Hematopoietic multipotent progenitor cell (in vitro differentiated cells): ENCODE measurements at regions not wholly inside any gene's neighbourhood (a gene's known extent, or its start where the extent isn't known, plus 50 kb on each side); places are given as distances from the start of the nearest gene placed in this dataset.
A peak's percentile ranks its signal among the peaks of the same experiment; 100 is the strongest.
"Not testable (repeated sequence)": the region's sequence is repeated elsewhere in the genome, so short reads cannot be mapped to it uniquely, and the experiment has no call there.

Source experiments
- DNase-seq, 3 donors: peaks; one replicate each; pipeline ENCODE4 v3.0.0-alpha.2; 2011 to 2015; ENCODE audit warnings: low read depth in 2 of 3, low spot score in 2 of 3

DNA sequence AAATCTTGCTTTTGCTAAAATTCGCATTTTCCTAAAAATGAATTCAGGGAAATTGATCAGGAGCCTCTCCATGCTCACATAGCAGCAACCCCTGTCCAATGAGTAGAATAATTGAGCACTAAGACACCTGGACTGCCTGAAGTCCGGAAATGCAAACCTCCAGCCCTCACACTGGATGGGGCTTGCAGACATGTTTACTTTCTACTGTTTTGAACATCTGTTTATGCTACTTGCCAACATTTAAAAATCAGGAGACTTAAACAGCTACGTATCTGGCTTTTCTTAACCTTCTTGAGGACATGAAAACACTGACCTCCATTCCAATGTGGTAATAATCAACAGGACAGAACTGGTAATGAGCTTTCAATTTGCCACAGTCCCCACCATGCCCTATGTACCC lies 184.4 kb downstream of the SHOX2 start:
- no peak for DNase-seq

DNA sequence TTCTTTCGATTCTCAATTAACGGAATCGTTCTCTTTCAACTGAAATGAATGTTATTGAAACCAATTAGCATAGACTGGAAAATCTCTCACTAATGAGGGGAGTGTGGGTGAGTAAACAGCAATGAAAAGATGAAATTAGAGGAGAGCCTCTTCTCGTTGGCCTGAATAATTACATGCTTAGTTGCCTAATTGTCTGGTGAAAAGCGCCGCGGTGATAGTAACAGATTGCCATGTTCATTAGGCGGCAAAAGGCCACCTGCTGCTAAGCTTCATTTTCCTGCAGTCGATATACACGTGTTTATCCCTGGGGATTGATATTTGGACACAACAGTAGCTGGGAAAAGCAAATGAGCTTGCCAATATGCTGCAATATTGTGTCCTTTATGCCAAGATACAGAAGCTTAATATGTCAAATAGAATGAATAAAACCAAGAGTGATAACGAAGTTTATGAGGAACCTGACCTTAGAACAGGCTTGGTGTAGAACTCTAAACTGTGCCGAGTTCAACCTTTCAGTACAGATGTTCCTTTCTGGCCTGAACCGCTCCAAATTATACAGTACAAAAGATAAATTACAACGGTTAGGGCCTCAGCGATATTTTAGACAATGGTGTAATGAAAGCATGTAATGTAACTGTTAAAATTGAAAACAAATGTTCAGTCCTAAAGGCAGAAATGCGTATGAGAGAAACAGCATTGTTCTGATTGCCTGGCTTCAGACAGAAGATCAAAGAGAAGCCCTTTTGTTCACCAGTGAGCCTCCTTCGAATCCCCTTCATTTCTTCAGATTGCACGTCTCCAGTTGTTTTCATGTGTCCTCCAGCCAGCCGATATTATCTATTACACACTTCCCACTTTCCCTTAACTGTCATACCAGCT lies 185.2 kb downstream of the SHOX2 start:
- no peak for DNase-seq

DNA sequence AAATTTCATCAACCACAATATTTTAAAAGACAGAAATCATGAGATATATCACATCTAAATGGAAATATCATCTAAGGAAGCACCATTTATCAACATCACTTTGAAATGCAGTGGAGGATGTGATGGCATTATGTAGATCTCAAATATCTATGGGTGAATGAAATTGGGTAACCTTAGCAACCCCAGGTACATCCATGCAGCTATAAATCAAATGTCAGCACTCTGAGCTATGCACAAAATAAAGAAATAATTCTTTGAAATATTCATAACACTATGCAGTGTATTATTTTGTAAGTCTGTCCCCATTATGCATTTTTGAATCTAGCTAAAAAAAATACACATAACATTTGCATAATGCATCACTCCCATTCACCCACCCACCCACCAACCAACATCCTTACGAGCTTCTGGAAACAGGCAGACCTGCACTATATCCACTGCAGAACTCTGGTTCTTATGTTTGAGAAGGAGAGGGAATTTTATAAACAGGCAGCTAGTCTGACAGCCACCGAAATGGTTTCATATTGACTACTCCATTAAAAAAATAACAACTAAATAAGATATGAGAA lies 186.8 kb downstream of the SHOX2 start:
- no peak for DNase-seq

DNA sequence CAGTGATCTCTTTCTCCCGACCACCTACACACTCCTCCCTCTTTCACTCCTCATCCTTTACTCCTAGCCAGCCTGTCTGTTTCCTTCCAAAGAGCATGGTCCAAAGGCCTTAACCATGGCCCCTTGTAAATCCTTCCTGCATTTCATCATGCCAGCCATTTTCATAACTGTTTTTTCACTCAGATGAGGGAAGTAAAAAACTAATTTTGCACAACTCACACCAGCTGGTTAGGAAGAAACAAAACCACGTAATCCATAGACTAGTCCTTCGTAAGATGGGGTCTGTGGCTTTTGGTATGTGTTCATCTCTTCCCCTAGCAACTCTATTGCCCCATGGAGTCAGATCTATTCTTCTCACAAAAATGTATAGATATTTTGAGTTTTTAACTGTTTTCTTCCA lies 187.8 kb downstream of the SHOX2 start:
- no peak for DNase-seq

DNA sequence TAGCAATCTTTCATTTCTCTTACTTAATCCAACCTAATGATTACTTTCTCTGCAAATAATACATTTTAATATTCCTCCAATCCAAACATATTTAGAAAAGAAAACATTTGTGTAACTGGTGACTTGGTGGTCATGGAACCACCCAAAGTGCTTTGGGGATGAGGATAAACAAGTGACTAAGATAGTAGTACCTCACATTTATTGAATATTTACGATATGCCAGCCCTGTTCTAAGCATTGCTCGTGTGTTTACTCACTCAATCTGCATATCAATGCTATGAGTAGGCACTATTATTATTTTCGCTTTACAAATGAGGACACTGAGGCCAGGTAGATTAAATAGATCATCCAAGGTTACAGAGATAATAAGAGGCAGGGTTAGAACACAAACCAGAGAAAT lies 189.5 kb downstream of the SHOX2 start:
- DNase-seq: no peak

DNA sequence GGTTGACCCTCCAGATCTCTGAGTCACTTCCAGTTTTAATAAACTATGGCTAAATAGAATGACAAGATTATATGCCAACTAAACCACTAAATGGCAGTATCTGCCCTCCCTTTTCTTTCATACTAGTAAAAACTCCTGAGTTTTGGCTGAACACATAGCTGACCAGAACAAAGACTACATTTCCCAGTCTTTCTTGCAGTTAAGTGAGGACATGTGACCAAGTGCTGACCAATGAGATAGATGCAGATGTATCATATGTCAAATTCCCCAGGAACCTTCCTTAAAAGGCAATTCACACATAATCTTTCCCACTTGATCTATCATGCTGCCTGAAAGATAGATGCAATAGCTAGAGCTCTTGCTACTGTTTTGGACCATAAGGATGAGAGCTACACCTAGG lies 191.3 kb downstream of the SHOX2 start:
- DNase-seq: no peak

DNA sequence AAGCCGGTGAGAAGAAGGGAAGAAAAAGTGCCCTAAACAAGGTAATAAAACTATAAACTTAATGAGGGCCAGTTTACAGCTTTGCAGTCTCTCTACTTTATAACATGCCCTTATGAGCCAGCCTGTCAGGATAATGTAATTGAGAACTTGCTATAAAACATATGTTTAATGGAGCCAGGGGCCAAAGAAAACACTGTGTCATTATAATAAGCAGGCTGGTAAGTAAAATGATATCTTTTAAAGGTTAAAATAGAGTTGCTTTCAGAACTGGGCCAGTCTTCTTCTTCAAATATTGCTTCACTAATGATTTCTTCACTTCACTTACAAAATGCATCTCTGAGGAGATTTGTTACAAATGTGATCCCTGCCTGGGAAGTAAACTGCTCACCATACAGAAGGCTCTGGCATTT lies 192.5 kb downstream of the SHOX2 start:
- DNase-seq: no peak

DNA sequence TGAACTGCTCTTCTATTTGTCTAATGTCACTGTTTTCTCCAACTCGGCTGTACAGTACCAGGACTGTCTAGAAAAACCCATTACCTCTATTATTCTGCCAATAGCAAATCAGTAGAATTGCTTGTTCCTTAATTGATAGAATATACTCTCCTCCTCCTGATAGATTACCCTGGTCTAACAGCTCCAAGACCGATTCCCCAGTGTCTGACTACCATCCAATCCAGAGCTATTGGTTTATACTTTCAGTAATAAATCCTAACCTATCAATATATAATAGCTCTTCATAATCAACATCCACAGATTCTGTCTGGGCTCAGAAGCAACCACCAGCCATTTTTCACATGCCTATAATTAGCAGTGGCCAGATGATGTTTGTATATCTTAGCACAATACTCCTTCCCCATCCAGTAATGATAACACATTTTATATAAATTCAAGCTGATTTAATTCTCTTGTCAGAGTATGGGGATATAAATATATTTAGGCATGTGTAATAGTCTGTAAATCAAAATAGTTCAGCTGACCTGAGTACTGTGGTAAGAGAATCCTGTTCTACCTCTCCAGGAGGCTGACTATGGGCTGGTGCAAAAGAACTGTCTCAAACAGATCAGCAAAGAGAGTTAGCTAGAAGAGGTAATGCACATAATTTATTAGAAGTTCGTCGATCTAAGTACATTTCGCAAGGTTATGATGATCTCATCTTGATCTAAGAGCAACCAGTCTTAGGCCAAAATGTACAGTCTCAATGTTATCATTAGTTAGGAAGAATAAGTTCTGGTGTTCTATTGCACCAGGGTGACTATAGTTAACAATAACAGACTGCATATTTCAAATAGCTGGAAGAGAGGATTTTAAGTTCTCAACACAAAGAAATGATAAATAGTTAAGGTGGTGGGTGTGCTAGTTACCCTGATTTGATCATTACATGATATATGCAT lies 193.4 kb downstream of the SHOX2 start:
- DNase-seq: no peak

DNA sequence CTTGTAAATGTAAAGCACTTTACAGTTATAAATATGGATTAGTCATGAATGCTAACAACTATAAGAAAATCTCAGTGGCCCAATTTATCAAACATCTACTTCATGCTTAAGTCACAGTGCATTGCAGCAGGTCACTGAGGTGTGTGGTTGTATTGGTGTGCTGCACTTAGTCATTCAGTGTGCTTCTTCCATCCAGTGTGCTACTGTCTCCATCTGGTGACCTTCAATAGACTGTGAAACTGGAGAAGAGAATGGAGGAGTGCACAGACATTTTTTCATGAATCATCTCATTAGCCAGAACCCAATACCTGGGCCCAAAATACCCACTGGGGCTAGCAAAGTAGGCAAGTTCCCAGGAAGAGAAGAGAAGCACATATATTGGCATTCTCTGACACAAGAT lies 199.6 kb downstream of the SHOX2 start:
- DNase-seq: no peak

DNA sequence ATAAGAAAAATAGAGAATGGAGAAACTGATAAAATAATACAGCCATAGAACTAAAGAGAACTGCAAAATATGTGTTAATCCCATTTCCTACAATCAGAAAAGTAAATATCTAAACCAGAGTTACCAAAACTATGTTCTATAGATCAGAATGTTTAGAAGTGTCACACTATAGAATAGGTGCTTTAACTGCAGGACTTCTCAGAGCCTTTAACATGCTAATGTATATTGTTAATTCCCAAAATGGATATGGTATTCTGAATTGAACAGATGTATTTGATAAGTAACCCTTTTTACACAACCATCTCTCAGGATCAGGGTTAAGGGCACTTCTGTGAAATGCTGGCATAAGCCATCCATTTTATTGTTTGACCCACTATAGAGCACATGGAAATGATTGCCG lies 200.3 kb downstream of the SHOX2 start:
- no peak for DNase-seq

DNA sequence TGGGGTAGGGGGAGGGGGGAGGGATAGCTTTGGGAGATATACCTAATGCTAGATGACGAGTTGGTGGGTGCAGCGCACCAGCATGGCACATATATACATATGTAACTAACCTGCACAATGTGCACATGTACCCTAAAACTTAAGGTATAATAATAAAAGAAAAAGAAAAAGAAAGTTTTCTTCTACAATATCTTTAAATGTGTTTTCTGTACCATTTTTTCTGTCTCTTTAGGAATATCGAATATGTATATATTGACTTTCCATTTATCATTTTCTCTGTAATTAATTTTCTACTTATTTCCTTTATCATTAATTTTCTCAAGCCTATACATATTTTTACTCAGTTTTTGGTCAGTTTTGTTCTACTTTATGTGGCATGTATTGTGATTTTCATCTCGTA lies 203.5 kb downstream of the SHOX2 start:
- DNase-seq: not testable (repeated sequence)

DNA sequence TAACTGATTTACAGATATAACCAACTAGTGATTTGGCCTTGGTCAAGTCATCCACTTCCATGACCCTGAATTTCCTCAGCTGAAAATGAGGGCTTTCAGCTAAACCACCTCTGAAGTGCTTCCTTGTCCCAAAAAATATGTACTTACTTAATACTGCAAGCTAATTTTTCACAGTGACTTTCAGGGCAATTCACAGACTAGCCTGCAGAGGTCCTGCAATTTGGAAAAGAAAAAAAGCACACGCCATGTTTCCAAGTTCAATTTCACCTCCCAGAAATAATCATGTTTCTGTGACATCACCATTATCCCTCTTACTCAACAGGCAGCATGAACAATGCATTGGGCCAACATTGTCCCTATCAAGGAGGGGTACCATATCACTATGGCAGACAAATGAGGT lies 218.2 kb downstream of the SHOX2 start:
- no peak for DNase-seq

DNA sequence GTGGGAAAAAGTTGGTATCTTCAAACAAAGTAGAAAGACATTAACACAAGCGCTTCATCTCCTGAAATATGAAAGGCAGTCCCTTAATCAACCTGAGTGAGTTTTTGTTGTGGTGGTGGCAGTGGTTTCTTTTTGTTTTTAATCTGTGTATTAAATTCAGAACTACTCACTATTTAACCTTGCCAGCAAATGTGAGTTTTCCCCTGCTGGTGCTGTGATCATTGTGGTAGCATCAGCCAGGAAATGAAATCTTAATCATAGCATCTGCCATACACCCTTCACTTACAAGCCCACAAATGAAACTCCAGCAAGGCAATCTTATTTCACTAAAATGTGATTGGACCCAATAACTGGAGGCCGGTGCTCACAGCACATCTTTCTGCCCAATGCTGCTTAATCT lies 229.7 kb downstream of the SHOX2 start:
- no peak for DNase-seq

DNA sequence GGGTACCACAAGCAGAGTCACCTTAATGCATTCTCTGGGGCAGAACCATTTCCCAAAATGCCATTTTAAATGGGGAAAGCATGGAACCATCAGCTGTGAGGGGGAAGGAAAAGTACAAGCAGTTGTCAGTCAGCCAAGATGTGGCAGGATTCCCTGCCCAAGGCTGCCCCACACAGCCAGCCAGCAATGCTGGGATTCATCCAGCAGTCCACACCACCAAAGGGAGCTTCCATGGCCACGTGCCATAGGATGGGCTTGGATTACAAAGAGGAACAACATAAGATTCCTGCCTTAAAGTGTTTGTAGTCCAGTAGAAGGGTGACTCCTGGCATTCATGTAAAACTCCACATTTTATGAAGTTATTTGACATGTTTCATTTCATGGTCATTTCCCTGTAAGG lies 233.3 kb downstream of the SHOX2 start:
- DNase-seq: no peak

DNA sequence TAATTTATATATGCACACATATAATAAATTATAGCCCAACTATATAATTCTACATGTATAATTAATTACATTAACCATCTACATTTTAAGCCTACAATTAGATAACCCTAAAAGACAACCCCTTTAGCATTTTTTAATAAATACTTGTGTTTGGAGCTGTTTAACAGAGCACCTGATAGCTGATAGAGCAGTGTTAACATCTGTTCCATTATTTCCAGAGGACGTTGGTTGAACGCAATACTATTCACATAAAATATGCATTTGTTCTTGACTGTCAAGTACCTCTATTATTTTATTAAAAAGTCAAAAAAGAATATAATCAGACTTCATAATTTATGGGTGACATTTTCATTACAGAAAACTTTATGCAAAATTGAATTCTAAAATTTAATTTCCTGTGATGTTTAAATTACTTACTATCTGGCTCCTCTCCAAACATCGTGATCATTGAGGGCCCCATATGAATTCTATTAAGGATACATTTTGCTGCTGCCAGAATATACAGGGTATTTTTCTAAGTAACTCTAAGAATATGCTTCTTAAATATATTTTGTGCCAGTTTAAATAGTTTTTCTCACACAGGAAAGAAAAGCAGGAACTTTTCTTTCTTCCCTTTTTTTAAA lies 234.3 kb downstream of the SHOX2 start:
- no peak for DNase-seq

DNA sequence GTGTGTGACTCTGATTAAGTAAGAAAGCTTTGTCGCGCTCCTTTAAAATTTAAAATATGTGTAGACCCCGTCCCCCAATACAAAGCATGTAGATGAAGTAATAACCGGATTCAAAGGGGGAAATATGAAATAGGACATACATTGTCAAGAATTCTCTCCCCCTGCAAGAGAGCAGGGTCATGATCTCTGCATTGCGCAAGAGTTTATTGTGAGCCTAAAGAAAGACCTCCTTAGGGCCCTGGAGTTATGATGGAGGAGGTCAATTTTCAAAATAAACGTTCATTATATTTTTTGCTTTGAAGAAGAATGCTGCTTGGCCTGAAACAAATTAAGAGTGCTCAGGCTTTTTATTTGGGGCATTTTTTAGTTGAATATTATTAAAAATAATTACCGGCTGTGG lies 235.0 kb downstream of the SHOX2 start:
- no peak for DNase-seq

DNA sequence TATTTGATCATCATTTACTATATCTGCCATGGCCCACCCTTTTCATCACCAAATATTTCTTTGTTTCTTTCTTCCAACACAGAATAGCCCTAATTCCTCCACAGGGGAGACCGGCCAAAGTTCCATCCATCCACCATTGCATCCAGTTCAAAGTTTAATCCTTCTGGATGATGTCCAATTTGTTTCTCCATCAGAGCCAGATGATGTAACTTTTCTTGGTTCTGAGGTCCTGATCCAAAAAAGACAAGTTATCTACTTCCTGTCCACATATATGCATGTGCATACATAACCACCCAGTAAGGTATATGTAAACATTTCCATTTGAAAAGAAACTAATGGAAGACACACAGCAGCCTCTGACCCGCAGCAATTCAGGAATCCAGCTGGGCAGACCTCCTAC lies 237.3 kb downstream of the SHOX2 start:
- DNase-seq: no peak

DNA sequence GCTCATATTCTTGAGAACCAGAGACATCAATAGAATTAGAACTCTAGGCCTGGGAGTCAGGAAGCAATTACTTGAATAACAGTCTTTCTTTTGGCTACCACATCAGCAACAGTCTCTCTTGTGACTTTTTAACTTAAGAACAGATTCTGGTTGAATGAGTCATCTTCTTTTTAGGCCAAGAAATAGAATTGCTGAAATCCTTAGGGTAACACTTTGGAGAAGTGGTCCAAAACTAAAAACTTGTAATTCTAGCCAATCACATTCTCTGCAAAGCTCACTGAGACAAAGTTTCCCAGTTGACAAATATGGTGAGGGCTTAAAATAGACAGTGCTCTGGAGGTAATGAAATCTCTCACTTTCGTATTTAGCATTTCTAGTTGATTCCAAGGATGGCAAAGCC lies 238.0 kb downstream of the SHOX2 start:
- DNase-seq: no peak

DNA sequence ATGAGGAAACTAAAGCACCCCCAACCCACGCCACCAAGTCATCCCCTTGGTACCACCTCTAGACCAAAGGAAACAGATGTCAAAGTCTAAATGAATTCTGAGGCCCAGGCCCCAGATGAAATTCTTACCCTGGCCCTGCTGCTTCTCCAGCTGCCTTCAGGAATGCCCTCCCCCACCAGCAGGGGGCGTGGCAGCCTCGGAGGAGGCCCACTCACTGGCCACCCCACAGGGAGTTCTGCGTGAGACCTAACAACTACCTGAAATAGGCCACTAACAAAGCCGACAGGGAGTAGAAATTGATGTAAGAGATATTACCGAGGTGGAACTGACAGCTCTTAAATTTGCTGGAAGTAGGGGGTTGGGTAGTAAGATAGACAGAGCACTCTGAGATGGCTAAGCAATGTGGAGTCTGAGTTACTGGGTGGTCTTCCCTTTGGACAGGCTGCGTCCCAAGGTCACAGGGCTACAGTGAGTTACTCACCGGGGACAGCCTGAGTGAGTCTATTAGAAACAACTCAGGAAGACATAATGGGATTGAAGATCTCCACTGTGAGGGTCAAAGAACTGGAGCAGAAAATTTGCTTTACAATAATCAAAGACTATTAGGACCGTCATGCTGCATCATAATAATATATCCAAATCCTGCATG lies 240.7 kb downstream of the SHOX2 start:
- peak; percentile 0 to 59 (median 33) for DNase-seq

DNA sequence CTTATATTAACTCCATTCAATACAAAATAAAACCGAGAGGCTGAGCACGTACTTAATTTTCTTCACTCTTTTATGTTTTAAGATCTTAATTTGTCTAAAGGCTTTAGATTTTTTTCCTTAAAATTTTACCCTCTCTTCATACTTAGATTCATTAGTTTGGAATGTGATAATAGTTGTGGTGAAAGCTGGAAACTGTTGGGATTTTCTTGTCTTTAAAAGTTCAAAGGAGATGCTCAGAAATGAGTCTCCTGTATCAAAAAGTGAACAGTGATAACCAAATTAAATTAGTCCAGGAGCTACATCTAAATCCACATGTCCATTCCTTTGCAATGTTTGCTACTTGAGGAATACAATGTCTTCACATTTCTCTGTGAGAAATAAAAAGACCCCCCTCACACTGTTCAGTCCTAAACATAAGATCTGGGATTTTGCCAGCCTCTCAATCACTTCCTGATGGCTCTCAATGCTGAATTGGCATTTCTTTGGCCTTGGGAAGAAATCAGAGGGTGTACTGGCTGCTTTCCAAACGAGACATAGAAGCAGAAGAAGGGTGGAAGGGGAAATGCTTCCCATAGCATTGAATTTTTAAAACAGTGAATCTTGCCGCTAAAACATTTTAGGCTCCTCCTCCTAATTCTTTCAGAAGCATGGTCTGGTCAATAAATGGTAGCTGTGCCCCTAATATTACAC lies 245.0 kb downstream of the SHOX2 start:
- DNase-seq: no peak
